WERI-Rb-1 (cell line): ENCODE measurements at regions not wholly inside any gene's neighbourhood (a gene's known extent, or its start where the extent isn't known, plus 50 kb on each side); places are given as distances from the start of the nearest gene placed in this dataset.

ENCODE experiments used
- DNase-seq: peaks from one replicate; pipeline ENCODE4 v3.0.0-alpha.2; 2020
- H3K27ac ChIP-seq: fragments of 250-450 bp; sonication (Bioruptor Pico); 2 replicates; pipeline ENCODE4 v1.5.1; 2020; ENCODE audit warnings: mild to moderate bottlenecking, moderate library complexity
- H3K27me3 ChIP-seq: fragments of 250-450 bp; sonication (Bioruptor Pico); 2 replicates; pipeline ENCODE4 v1.5.1; 2021; ENCODE audit warnings: mild to moderate bottlenecking, low read depth, moderate library complexity; ENCODE audit not compliant: insufficient read depth, severe bottlenecking
- H3K36me3 ChIP-seq: fragments of 250-450 bp; sonication (Bioruptor Pico); 2 replicates; pipeline ENCODE4 v1.5.1; 2020; ENCODE audit warnings: mild to moderate bottlenecking, moderate library complexity
- H3K4me3 ChIP-seq: 2 replicates; pipeline ENCODE4 v1.5.1; 2011; ENCODE audit warnings: low read depth, mild to moderate bottlenecking, control low read depth, low read length
- H3K9me3 ChIP-seq: fragments of 250-450 bp; sonication (Bioruptor Pico); 2 replicates; pipeline ENCODE4 v1.5.1; 2021; ENCODE audit warnings: mild to moderate bottlenecking, moderate library complexity; ENCODE audit not compliant: severe bottlenecking
- CTCF ChIP-seq: IDR thresholded peaks from 2 replicates; pipeline ENCODE4 v1.5.1; 2011; ENCODE audit warnings: low read depth, mild to moderate bottlenecking, control low read depth, inconsistent platforms, low read length

GRCh38 chr2:187916799-187917198, 362.6 kb upstream of the TFPI start:
- H3K27me3 ChIP-seq = no peaks in the 10 kb centered on the region
- H3K9me3 ChIP-seq = no peaks in the 10 kb centered on the region
- H3K4me3 ChIP-seq = no peak overlapping the region
- no peaks in the 10 kb centered on the region for H3K36me3 ChIP-seq
- TF ChIP-seq CTCF = no peak
- H3K27ac ChIP-seq = peak overlapping the region; percentile 46; the same call in 1 of the 2 replicates
- DNase-seq = no peak

- H3K9me3 ChIP-seq = no peaks in the 10 kb centered on the region
- H3K36me3 ChIP-seq = no peaks in the 10 kb centered on the region
- H3K27ac ChIP-seq = no peak overlapping the region
- no peak for DNase-seq
- no peaks in the 10 kb centered on the region for H3K27me3 ChIP-seq
- H3K4me3 ChIP-seq = no peak overlapping the region
- no peak for TF ChIP-seq CTCF
Observed at GRCh38 chr2:187917535-187917934, 363.3 kb upstream of the TFPI start.

GRCh38 chr2:187918996-187919821, 365.0 kb upstream of the TFPI start:
- no peak for DNase-seq
- TF ChIP-seq CTCF = no peak
- no peaks in the 10 kb centered on the region for H3K36me3 ChIP-seq
- no peaks in the 10 kb centered on the region for H3K27me3 ChIP-seq
- no peaks in the 10 kb centered on the region for H3K9me3 ChIP-seq
- H3K27ac ChIP-seq = no peak overlapping the region
- no peak overlapping the region for H3K4me3 ChIP-seq

GRCh38 chr2:187920511-187920910, 366.3 kb upstream of the TFPI start:
- H3K27me3 ChIP-seq = no peaks in the 10 kb centered on the region
- H3K4me3 ChIP-seq = no peak overlapping the region
- DNase-seq = no peak
- no peak for TF ChIP-seq CTCF
- no peaks in the 10 kb centered on the region for H3K9me3 ChIP-seq
- no peaks in the 10 kb centered on the region for H3K36me3 ChIP-seq
- H3K27ac ChIP-seq = no peak overlapping the region

GRCh38 chr2:187922846-187923245, 368.6 kb upstream of the TFPI start:
- H3K27me3 ChIP-seq = no peaks in the 10 kb centered on the region
- H3K4me3 ChIP-seq = no peak overlapping the region
- no peaks in the 10 kb centered on the region for H3K9me3 ChIP-seq
- H3K27ac ChIP-seq = no peak overlapping the region
- no peak for DNase-seq
- TF ChIP-seq CTCF = no peak
- H3K36me3 ChIP-seq = no peaks in the 10 kb centered on the region

- Histone ChIP-seq H3K9me3 (no peaks in the 10 kb centered on the region), H3K27me3 (no peaks in the 10 kb centered on the region), H3K36me3 (no peaks in the 10 kb centered on the region), H3K27ac (no peak overlapping the region), H3K4me3 (no peak overlapping the region)
- no peak for DNase-seq
- TF ChIP-seq CTCF = no peak
Observed at GRCh38 chr2:187924293-187924692, 367.4 kb upstream of the GULP1 start.
